Bronchial epithelial cell (primary cell): ENCODE measurements at regions not wholly inside any gene's neighbourhood (a gene's known extent, or its start where the extent isn't known, plus 50 kb on each side); places are given as distances from the start of the nearest gene placed in this dataset.

Experiments used
- DNase-seq: peaks from one replicate; pipeline ENCODE4 v3.0.0-alpha.2; 2010; ENCODE audit warnings: low read depth
- FAIRE-seq: peaks from 2 replicates; lab custom pipeline; 2011; peaks lifted over from hg19 to GRCh38; lab: Jason Lieb, UNC
- H3K27me3 ChIP-seq: 2 replicates; pipeline ENCODE4 v1.5.1; 2011; ENCODE audit warnings: low read length; ENCODE audit not compliant: control insufficient read depth, insufficient read depth
- H3K36me3 ChIP-seq: 2 replicates; pipeline ENCODE4 v1.5.1; 2011; ENCODE audit warnings: low read length; ENCODE audit not compliant: control insufficient read depth, insufficient read depth
- H3K4me3 ChIP-seq: 2 replicates; pipeline ENCODE4 v1.5.1; 2011; ENCODE audit warnings: mild to moderate bottlenecking, low read depth, low read length, control low read depth
- TF ChIP-seq, protein P1 (sequence below): IDR thresholded peaks from 2 replicates; pipeline ENCODE4 v1.5.1; 2011; ENCODE audit warnings: mild to moderate bottlenecking, moderate library complexity, low read length, control low read depth, inconsistent platforms; ENCODE audit not compliant: insufficient read depth, severe bottlenecking

- TF ChIP-seq, protein P1, sequence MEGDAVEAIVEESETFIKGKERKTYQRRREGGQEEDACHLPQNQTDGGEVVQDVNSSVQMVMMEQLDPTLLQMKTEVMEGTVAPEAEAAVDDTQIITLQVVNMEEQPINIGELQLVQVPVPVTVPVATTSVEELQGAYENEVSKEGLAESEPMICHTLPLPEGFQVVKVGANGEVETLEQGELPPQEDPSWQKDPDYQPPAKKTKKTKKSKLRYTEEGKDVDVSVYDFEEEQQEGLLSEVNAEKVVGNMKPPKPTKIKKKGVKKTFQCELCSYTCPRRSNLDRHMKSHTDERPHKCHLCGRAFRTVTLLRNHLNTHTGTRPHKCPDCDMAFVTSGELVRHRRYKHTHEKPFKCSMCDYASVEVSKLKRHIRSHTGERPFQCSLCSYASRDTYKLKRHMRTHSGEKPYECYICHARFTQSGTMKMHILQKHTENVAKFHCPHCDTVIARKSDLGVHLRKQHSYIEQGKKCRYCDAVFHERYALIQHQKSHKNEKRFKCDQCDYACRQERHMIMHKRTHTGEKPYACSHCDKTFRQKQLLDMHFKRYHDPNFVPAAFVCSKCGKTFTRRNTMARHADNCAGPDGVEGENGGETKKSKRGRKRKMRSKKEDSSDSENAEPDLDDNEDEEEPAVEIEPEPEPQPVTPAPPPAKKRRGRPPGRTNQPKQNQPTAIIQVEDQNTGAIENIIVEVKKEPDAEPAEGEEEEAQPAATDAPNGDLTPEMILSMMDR = no peak
- FAIRE-seq (no peak), DNase-seq (no peak)
- H3K36me3 ChIP-seq = no peaks in the 10 kb centered on the region
- no peak overlapping the region for H3K4me3 ChIP-seq
- no peaks in the 10 kb centered on the region for H3K27me3 ChIP-seq
Measured at GRCh38 chr5:18213666-18214065, 579.4 kb downstream of the TAF11L14 start.

- Histone ChIP-seq H3K4me3 (no peak overlapping the region), H3K27me3 (no peaks in the 10 kb centered on the region), H3K36me3 (no peaks in the 10 kb centered on the region)
- TF ChIP-seq, protein P1 = no peak
- FAIRE-seq = no peak
- DNase-seq = peak; percentile 10
Measured at GRCh38 chr5:18216016-18216415, 581.8 kb downstream of the TAF11L14 start.

DNA sequence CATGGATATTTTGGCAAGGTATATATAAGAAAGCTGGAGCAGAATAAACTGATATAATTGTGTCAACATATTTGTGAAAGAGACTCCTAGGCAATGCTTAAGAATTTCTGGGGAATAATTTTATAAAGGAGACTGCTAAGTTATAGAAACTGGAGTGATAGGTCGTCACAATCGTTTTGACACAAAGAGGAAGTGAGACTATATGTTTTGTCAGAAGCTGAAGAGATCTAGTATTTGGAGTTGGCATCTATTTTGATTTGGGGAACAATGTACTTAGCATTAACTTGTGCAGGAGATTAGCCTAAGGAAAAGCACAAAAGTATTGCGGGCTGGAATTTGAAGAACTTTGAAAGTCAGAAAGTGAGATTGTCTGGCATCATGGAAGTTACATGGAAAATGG lies 582.5 kb downstream of the TAF11L14 start:
- DNase-seq (no peak), FAIRE-seq (no peak)
- no peaks in the 10 kb centered on the region for H3K27me3 ChIP-seq
- no peak overlapping the region for H3K4me3 ChIP-seq
- TF ChIP-seq, protein P1 = no peak
- no peaks in the 10 kb centered on the region for H3K36me3 ChIP-seq

DNA sequence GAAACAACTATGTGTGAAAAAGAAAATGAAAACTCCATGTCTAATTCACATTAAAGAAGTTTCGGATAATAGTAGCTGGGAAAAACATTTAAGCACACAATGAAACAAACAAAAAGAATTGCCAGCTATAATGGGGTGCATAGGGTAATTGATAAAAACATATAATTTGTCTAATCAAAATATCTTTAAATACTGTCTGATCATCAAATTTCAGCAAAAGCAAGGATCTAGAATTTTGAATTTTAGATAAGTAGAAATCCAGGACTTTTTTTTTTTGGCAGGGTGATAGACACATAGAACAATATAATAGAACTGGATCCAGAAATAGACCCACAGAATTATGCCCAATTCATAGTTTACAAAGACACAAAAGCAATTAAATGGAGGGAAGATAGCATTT lies 585.0 kb downstream of the TAF11L14 start:
- Histone ChIP-seq H3K27me3 (no peaks in the 10 kb centered on the region), H3K4me3 (no peak overlapping the region), H3K36me3 (no peaks in the 10 kb centered on the region)
- TF ChIP-seq, protein P1 = no peak
- DNase-seq = no peak
- FAIRE-seq = no peak

DNA sequence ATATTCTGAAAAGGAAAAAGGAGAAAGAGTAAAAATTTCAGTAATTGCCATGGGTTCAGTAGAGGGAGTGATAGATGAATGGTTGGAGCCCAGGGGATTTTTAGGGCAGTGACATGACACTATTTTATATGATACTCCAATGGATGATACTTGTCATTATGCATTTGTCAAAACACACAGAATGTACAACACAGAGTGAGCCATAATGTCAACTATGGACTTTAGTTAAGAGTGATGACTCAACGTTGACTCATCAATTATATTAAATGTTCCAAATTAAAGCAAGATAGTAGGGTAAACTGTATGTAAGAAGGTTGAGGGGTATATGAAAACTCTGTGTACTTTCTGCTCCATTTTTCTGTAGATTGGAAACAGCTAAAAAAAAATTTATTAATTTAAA lies 586.4 kb downstream of the TAF11L14 start:
- DNase-seq (peak; percentile 81), FAIRE-seq (no peak)
- no peaks in the 10 kb centered on the region for H3K36me3 ChIP-seq
- TF ChIP-seq, protein P1 = no peak
- H3K4me3 ChIP-seq = no peak overlapping the region
- H3K27me3 ChIP-seq = no peaks in the 10 kb centered on the region

GRCh38 chr5:18236386-18236785 lies 602.1 kb downstream of the TAF11L14 start:
- H3K36me3 ChIP-seq = no peaks in the 10 kb centered on the region
- no peak for FAIRE-seq
- H3K4me3 ChIP-seq = no peak overlapping the region
- DNase-seq = peak; percentile 90
- H3K27me3 ChIP-seq = no peaks in the 10 kb centered on the region
- TF ChIP-seq, protein P1 = no peak
